ENCODE measurements at regions not wholly inside any gene's neighbourhood (a gene's known extent, or its start where the extent isn't known, plus 50 kb on each side); places are given as distances from the start of the nearest gene placed in this dataset.

DNA sequence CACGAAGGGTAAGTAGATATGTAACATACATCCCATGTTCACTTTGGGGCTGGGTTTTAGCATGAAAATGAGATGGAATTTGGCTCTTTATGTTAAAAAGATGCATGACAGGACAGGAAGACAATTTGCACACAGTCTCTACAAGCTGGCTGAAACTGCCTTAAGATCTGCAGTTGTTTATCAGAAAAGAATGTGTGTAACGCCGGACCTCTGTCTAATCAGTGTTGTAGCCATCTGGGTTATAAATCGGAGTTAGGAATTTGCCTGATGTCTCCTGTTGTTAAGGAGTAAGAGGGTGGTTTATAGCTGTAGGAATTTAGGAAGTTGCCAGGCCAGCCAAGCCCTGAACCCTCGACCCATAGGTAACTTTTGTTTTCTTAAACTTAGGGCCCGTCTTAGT, 562.9 kb upstream of the FAT1 start:
- no CpG with 5 or more reads among the region's 6 CpGs for WGBS (ENCODE audit: extremely low coverage, insufficient read length, low lambda C conversion rate)
- no peak overlapping the region for H2AFZ ChIP-seq (ENCODE audit: low read length)
- no peak overlapping the region for H3K27ac Mint-ChIP-seq

More for the DNA sequence above, 562.9 kb upstream of the FAT1 start:
- Histone ChIP-seq H3K4ac (ENCODE audit: low read depth, low read length) (no peak overlapping the region), H3K14ac (ENCODE audit: insufficient read depth, low read length) (no peak overlapping the region; the same call in 1 of the 2 replicates), H4K20me1 (ENCODE audit: control insufficient read depth, insufficient read depth, insufficient read length) (no peaks in the 10 kb centered on the region), H2AK5ac (ENCODE audit: insufficient read length, low read length) (no peak overlapping the region), H3T11ph (ENCODE audit: low read length) (no peak overlapping the region), H3K4me2 (ENCODE audit: insufficient read depth, insufficient read length, low read length) (no peak overlapping the region), H3K23me2 (ENCODE audit: insufficient read length, low read depth, low read length, poor library complexity, severe bottlenecking) (no peaks in the 10 kb centered on the region), H2BK20ac (ENCODE audit: low read depth, low read length, poor library complexity, severe bottlenecking) (no peak overlapping the region), H3K9me3 (ENCODE audit: control insufficient read depth, low read depth, low read length) (no peaks in the 10 kb centered on the region), H3K27ac (ENCODE audit: insufficient read length, low read depth, low read length) (no peak overlapping the region), H3K23ac (ENCODE audit: insufficient read length, low read depth, low read length) (no peak overlapping the region), H3K56ac (ENCODE audit: insufficient read length, low read depth, low read length) (no peak overlapping the region), H3K79me1 (ENCODE audit: insufficient read depth, low read depth, low read length, poor library complexity, severe bottlenecking) (no peaks in the 10 kb centered on the region), H4K8ac (replicated peaks; ENCODE audit: insufficient read length, low read depth, low read length) (no peak overlapping the region), H3K27me3 (ENCODE audit: insufficient read depth, low read length) (no peaks in the 10 kb centered on the region), H2BK12ac (ENCODE audit: insufficient read length, low read depth, low read length) (no peak overlapping the region), H2BK5ac (ENCODE audit: insufficient read length, low read length) (no peak overlapping the region), H3K79me2 (ENCODE audit: insufficient read depth, low read length) (no peaks in the 10 kb centered on the region), H4K5ac (ENCODE audit: insufficient read length, low read depth, low read length) (no peak overlapping the region), H2BK15ac (ENCODE audit: low read depth, low read length) (no peak overlapping the region), H2BK120ac (ENCODE audit: low read depth, low read length, poor library complexity, severe bottlenecking) (no peak overlapping the region), H3K18ac (ENCODE audit: insufficient read length, low read depth, low read length) (no peak overlapping the region), H3K4me1 (ENCODE audit: insufficient read depth, low read length) (no peaks in the 10 kb centered on the region), H3K9ac (ENCODE audit: extremely low read depth, insufficient read length, low read length) (no peak overlapping the region), H4K91ac (ENCODE audit: insufficient read length, low read depth, low read length) (no peak overlapping the region)
- Mint-ChIP-seq H3K36me3 (ENCODE audit: insufficient read depth in 1 of 3, low read depth in 3 of 3) (no peaks in the 10 kb centered on the region), H3K4me3 (no peak overlapping the region), H3K9me3 (no peaks in the 10 kb centered on the region), H3K4me1 (peaks cover 3 to 6% of the 10 kb centered on the region in 2 experiments; a peak in 2 of 4 replicates), H3K27me3 (ENCODE audit: low read depth) (no peaks in the 10 kb centered on the region)
- no peak for TF ChIP-seq CTCF (conservative IDR thresholded peaks at IDR 0.05)
- DNase-seq, result no peak
